Transverse colon (tissue), 3 donors: ENCODE measurements at regions not wholly inside any gene's neighbourhood (a gene's known extent, or its start where the extent isn't known, plus 50 kb on each side); places are given as distances from the start of the nearest gene placed in this dataset.

ENCODE experiments used
- EP300 ChIP-seq: sonication (generic); formaldehyde crosslinking; IDR thresholded peaks from one replicate; pipeline ENCODE4 v1.6.1; 2017; ENCODE audit warnings: antibody characterized with exemption, low read depth
- POLR2A ChIP-seq: fragments of 450-650 bp; IDR thresholded peaks from one replicate; pipeline ENCODE4 v1.6.1; 2016; ENCODE audit warnings: antibody characterized with exemption, mild to moderate bottlenecking, moderate library complexity
- POLR2AphosphoS5 ChIP-seq, 3 donors: sonication (generic); formaldehyde crosslinking; IDR thresholded peaks; one replicate each; pipeline ENCODE4 v1.6.1; 2016; ENCODE audit warnings: antibody characterized with exemption in 3 of 3

- TF ChIP-seq POLR2A: no peak
- no peak for TF ChIP-seq EP300
- TF ChIP-seq POLR2AphosphoS5 (IDR thresholded peaks at IDR 0.05): no peak
These were observed 268.7 kb downstream of the TBL1XR1 start for GRCh38 chr3:176928582-176928931.
